ENCODE measurements at regions not wholly inside any gene's neighbourhood (a gene's known extent, or its start where the extent isn't known, plus 50 kb on each side); places are given as distances from the start of the nearest gene placed in this dataset.

GRCh38 chr2:15703365-15703869, 111.7 kb downstream of the DDX1 start:
- H3K27me3 ChIP-seq (replicated peaks; ENCODE audit: insufficient read depth), result no peaks in the 10 kb centered on the region
- H3K9me3 ChIP-seq, result no peaks in the 10 kb centered on the region
- no peak for DNase-seq (ENCODE audit: low spot score)
- H3K27ac ChIP-seq, result no peak overlapping the region
- no peak for TF ChIP-seq CTCF (IDR thresholded peaks at IDR 0.05)
- ATAC-seq (ENCODE audit: insufficient number of reproducible peaks, low FRiP score, low read depth), result no peak
- H3K36me3 ChIP-seq, result no peaks in the 10 kb centered on the region
- no peak overlapping the region for H3K4me3 ChIP-seq
- no peaks in the 10 kb centered on the region for H3K4me1 ChIP-seq (ENCODE audit: control insufficient read depth in 1 of 2, low read depth in 2 of 2)

GRCh38 chr2:15704086-15704787, 112.6 kb downstream of the DDX1 start:
- H3K4me1 ChIP-seq (ENCODE audit: control insufficient read depth in 1 of 2, low read depth in 2 of 2), result peaks cover 0 to under 1% of the 10 kb centered on the region in 2 donors
- no peak for TF ChIP-seq CTCF (IDR thresholded peaks at IDR 0.05)
- no peaks in the 10 kb centered on the region for H3K27me3 ChIP-seq (replicated peaks; ENCODE audit: insufficient read depth)
- no peaks in the 10 kb centered on the region for H3K9me3 ChIP-seq
- DNase-seq (ENCODE audit: low spot score) (no peak), ATAC-seq (ENCODE audit: insufficient number of reproducible peaks, low FRiP score, low read depth) (no peak)
- H3K27ac ChIP-seq, result no peak overlapping the region
- H3K4me3 ChIP-seq, result no peak overlapping the region
- no peaks in the 10 kb centered on the region for H3K36me3 ChIP-seq

- Histone ChIP-seq H3K36me3 (no peaks in the 10 kb centered on the region), H3K27me3 (replicated peaks; ENCODE audit: insufficient read depth) (no peaks in the 10 kb centered on the region), H3K4me3 (no peak overlapping the region), H3K9me3 (no peaks in the 10 kb centered on the region), H3K27ac (no peak overlapping the region), H3K4me1 (ENCODE audit: control insufficient read depth in 1 of 2, low read depth in 2 of 2) (peaks cover 0 to 2% of the 10 kb centered on the region in 2 donors)
- TF ChIP-seq CTCF (IDR thresholded peaks at IDR 0.05), result no peak
- ATAC-seq (ENCODE audit: insufficient number of reproducible peaks, low FRiP score, low read depth), result no peak
- no peak for DNase-seq (ENCODE audit: low spot score)
These were observed 113.1 kb downstream of the DDX1 start for GRCh38 chr2:15704788-15705115.

- no peak for DNase-seq (ENCODE audit: low spot score)
- Histone ChIP-seq H3K4me1 (ENCODE audit: control insufficient read depth in 1 of 2, low read depth in 2 of 2) (peaks cover 0 to 2% of the 10 kb centered on the region in 2 donors), H3K27ac (no peak overlapping the region), H3K27me3 (replicated peaks; ENCODE audit: insufficient read depth) (no peaks in the 10 kb centered on the region), H3K9me3 (no peaks in the 10 kb centered on the region), H3K4me3 (no peak overlapping the region), H3K36me3 (no peaks in the 10 kb centered on the region)
- no peak for TF ChIP-seq CTCF (IDR thresholded peaks at IDR 0.05)
- ATAC-seq (ENCODE audit: insufficient number of reproducible peaks, low FRiP score, low read depth), result no peak
These were observed 113.6 kb downstream of the DDX1 start for GRCh38 chr2:15705310-15705709.

GRCh38 chr2:15705839-15706386, 114.2 kb downstream of the DDX1 start:
- no peak for TF ChIP-seq CTCF (IDR thresholded peaks at IDR 0.05)
- Histone ChIP-seq H3K4me3 (no peak overlapping the region), H3K27ac (no peak overlapping the region)

More at GRCh38 chr2:15705839-15706386, 114.2 kb downstream of the DDX1 start:
- Histone ChIP-seq H3K36me3 (no peaks in the 10 kb centered on the region), H3K27me3 (replicated peaks; ENCODE audit: insufficient read depth) (no peaks in the 10 kb centered on the region), H3K9me3 (no peaks in the 10 kb centered on the region), H3K4me1 (ENCODE audit: control insufficient read depth in 1 of 2, low read depth in 2 of 2) (peaks cover 0 to 2% of the 10 kb centered on the region in 2 donors)
- ATAC-seq (ENCODE audit: insufficient number of reproducible peaks, low FRiP score, low read depth), result no peak
- no peak for DNase-seq (ENCODE audit: low spot score)

Data from thoracic aorta (tissue), 2 donors.